Peyer's patch (tissue), 4 donors: ENCODE measurements at regions not wholly inside any gene's neighbourhood (a gene's known extent, or its start where the extent isn't known, plus 50 kb on each side); places are given as distances from the start of the nearest gene placed in this dataset.

Source experiments
- DNase-seq, 3 donors: peaks; one replicate each; pipeline ENCODE4 v3.0.0-alpha.2; 2017 to 2019
- H3K27ac ChIP-seq, 4 donors: fragments of 200-600 bp; sonication (generic); one replicate each; pipeline ENCODE4 v1.5.1; 2016 to 2019
- H3K27me3 ChIP-seq, 2 donors: fragments of 200-600 bp; sonication (generic); one replicate each; pipeline ENCODE4 v1.5.1; 2019
- H3K36me3 ChIP-seq, 3 donors: fragments of 200-600 bp; sonication (generic); one replicate each; pipeline ENCODE4 v1.5.1; 2016 to 2019
- H3K4me1 ChIP-seq, 4 donors: fragments of 200-600 bp; sonication (generic); one replicate each; pipeline ENCODE4 v1.5.1; 2016 to 2019
- H3K4me3 ChIP-seq, 4 donors: fragments of 200-600 bp; sonication (generic); 1 replicate in 3 of 4; 2 replicates in 1 of 4; pipeline ENCODE4 v1.5.1; 2016 to 2019; ENCODE audit warnings: mild to moderate bottlenecking in 1 of 4
- H3K9me3 ChIP-seq, 4 donors: fragments of 200-600 bp; sonication (generic); one replicate each; pipeline ENCODE4 v1.5.1; 2016 to 2019; ENCODE audit warnings: mild to moderate bottlenecking in 1 of 4
- POLR2A ChIP-seq, 2 donors: fragments of 450-650 bp; IDR thresholded peaks; one replicate each; pipeline ENCODE4 v1.5.1; 2017; ENCODE audit warnings: antibody characterized with exemption in 2 of 2, mild to moderate bottlenecking in 2 of 2, moderate library complexity in 2 of 2
- TF ChIP-seq, protein P1 (sequence below), 6 experiments: fragments of 450-650 bp in 4 of 6; fragments of 200-600 bp in 2 of 6; sonication (generic) in 1 of 6; IDR thresholded peaks; one replicate each; pipeline ENCODE4 v1.5.1; 2017 to 2019; ENCODE audit warnings: antibody characterized with exemption in 6 of 6, mild to moderate bottlenecking in 3 of 6, moderate library complexity in 1 of 6

GRCh38 chr22:23495614-23496444 is 84.3 kb downstream of the IGLL1 start:
- Histone ChIP-seq H3K27me3 (no peaks in the 10 kb centered on the region), H3K4me1 (no peaks in the 10 kb centered on the region), H3K9me3 (no peaks in the 10 kb centered on the region), H3K27ac (no peak overlapping the region), H3K36me3 (no peaks in the 10 kb centered on the region), H3K4me3 (no peak overlapping the region)
- TF ChIP-seq, protein P1, sequence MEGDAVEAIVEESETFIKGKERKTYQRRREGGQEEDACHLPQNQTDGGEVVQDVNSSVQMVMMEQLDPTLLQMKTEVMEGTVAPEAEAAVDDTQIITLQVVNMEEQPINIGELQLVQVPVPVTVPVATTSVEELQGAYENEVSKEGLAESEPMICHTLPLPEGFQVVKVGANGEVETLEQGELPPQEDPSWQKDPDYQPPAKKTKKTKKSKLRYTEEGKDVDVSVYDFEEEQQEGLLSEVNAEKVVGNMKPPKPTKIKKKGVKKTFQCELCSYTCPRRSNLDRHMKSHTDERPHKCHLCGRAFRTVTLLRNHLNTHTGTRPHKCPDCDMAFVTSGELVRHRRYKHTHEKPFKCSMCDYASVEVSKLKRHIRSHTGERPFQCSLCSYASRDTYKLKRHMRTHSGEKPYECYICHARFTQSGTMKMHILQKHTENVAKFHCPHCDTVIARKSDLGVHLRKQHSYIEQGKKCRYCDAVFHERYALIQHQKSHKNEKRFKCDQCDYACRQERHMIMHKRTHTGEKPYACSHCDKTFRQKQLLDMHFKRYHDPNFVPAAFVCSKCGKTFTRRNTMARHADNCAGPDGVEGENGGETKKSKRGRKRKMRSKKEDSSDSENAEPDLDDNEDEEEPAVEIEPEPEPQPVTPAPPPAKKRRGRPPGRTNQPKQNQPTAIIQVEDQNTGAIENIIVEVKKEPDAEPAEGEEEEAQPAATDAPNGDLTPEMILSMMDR (IDR thresholded peaks at IDR 0.05), result no peak
- TF ChIP-seq POLR2A (IDR thresholded peaks at IDR 0.05), result no peak
- no peak for DNase-seq

DNA sequence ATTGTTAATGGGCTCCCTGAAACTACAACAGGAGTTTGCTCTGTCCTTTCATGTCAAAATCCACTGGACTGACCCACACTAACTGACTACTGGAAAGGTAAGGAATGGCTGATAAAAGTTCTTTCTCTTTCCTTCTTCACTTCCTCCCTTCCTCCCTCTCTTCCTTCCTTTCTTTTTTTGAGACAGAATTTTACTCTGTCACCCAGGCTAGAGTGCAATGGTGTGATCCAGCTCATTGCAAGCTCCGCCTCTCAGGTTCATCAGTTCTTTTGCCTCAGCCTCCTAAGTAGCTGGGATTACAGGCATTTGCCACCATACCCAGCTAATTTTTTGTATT is 85.2 kb downstream of the IGLL1 start:
- Histone ChIP-seq H3K4me3 (no peak overlapping the region), H3K27ac (no peak overlapping the region), H3K4me1 (no peaks in the 10 kb centered on the region), H3K27me3 (no peaks in the 10 kb centered on the region), H3K9me3 (no peaks in the 10 kb centered on the region), H3K36me3 (no peaks in the 10 kb centered on the region)
- TF ChIP-seq POLR2A (IDR thresholded peaks at IDR 0.05), result no peak
- TF ChIP-seq, protein P1 (IDR thresholded peaks at IDR 0.05), result no peak
- DNase-seq, result no peak

- no peak for DNase-seq
- no peaks in the 10 kb centered on the region for H3K4me1 ChIP-seq
- H3K9me3 ChIP-seq, result no peaks in the 10 kb centered on the region
- no peak overlapping the region for H3K27ac ChIP-seq
- no peaks in the 10 kb centered on the region for H3K36me3 ChIP-seq
- H3K4me3 ChIP-seq, result no peak overlapping the region
- no peak for TF ChIP-seq POLR2A (IDR thresholded peaks at IDR 0.05)
- TF ChIP-seq, protein P1 (IDR thresholded peaks at IDR 0.05), result no peak
- no peaks in the 10 kb centered on the region for H3K27me3 ChIP-seq
Measured at GRCh38 chr22:23485490-23485889, 94.6 kb downstream of the IGLL1 start.

DNA sequence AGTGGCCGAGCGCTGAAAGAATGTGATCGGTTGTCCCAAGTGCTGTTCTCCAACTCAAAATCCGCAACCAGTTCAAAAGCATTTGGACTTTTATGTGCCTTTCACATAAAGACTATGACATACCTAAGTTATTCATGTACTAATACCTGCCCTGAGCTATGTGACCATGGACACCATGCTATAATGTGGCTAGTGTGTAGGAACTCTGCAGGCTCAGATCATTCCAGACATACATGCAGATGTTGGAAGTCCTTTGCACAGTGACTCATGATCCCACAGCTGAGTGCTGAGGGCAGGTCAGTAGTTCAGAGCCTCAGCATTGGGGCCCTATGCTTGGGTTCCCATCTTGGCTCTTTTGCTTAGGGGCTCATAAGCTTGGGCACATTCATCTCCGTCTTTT is 95.4 kb downstream of the IGLL1 start:
- no peak for TF ChIP-seq POLR2A (IDR thresholded peaks at IDR 0.05)
- TF ChIP-seq, protein P1 (IDR thresholded peaks at IDR 0.05), result no peak

DNA sequence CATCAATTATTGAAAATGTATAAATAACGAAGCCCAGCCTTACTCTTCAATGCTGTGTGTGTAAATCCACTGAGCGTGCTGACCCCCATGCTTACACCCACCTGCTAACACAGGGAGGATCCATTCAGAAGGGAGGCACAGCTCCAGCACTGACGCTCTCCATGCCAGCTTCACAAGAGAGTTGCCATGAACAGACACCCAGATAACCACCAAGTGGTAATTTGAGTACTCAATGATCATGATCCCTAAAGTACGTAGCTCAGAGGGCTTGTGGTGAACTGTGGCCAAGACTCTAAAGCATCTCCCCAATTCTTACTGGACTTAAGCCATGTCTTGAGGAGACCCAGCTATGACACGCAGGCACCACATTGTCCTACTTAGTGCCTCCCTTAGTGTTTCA is 98.7 kb downstream of the IGLL1 start:
- H3K4me3 ChIP-seq, result no peak overlapping the region
- TF ChIP-seq, protein P1 (IDR thresholded peaks at IDR 0.05), result no peak
- no peak for TF ChIP-seq POLR2A (IDR thresholded peaks at IDR 0.05)
- H3K4me1 ChIP-seq, result no peaks in the 10 kb centered on the region
- no peaks in the 10 kb centered on the region for H3K9me3 ChIP-seq
- DNase-seq, result no peak
- no peak overlapping the region for H3K27ac ChIP-seq
- H3K36me3 ChIP-seq, result no peaks in the 10 kb centered on the region
- H3K27me3 ChIP-seq, result no peaks in the 10 kb centered on the region

More for the DNA sequence above, 95.4 kb downstream of the IGLL1 start:
- H3K27me3 ChIP-seq, result no peaks in the 10 kb centered on the region
- no peak overlapping the region for H3K4me3 ChIP-seq
- no peak overlapping the region for H3K27ac ChIP-seq
- H3K9me3 ChIP-seq, result no peaks in the 10 kb centered on the region
- no peaks in the 10 kb centered on the region for H3K4me1 ChIP-seq
- no peaks in the 10 kb centered on the region for H3K36me3 ChIP-seq
- DNase-seq, result no peak
